HEK293 (cell line): ENCODE measurements at regions not wholly inside any gene's neighbourhood (a gene's known extent, or its start where the extent isn't known, plus 50 kb on each side); places are given as distances from the start of the nearest gene placed in this dataset.
"Not testable (repeated sequence)": the region's sequence is repeated elsewhere in the genome, so short reads cannot be mapped to it uniquely, and the experiment has no call there.

Experiments used
- CTCF ChIP-seq: fragments of 450-650 bp; formaldehyde crosslinking; IDR thresholded peaks from 2 replicates; pipeline ENCODE4 v1.5.1; 2016; ENCODE audit warnings: missing biosample characterization, missing genetic modification characterization
- ELK4 ChIP-seq: IDR thresholded peaks from 2 replicates; pipeline ENCODE4 v1.6.1; 2011; ENCODE audit warnings: mild to moderate bottlenecking, low read depth, low read length, borderline replicate concordance
- MEIS1 ChIP-seq: sonication (generic); formaldehyde crosslinking; IDR thresholded peaks from 2 replicates; pipeline ENCODE4 v1.8.1; 2022; ENCODE audit warnings: missing genetic modification reagents, mild to moderate bottlenecking, borderline replicate concordance
- RBAK ChIP-seq: fragments of 450-650 bp; formaldehyde crosslinking; IDR thresholded peaks from 2 replicates; pipeline ENCODE4 v1.5.1; 2016; ENCODE audit warnings: missing biosample characterization, missing genetic modification characterization
- ZNF274 ChIP-seq, 2 experiments: fragments of 200-500 bp in 1 of 2; fragments of 450-650 bp in 1 of 2; sonication (Bioruptor generic) in 1 of 2; formaldehyde crosslinking in 1 of 2; IDR thresholded peaks; 2 replicates each; pipeline versions ENCODE4 v1.5.1 to v1.6.1; 2014 to 2016; ENCODE audit warnings: borderline replicate concordance in 1 of 2, inconsistent platforms in 1 of 2, low read length in 1 of 2, missing biosample characterization in 1 of 2, missing genetic modification characterization in 1 of 2
- ZNF670 ChIP-seq: fragments of 450-650 bp; formaldehyde crosslinking; IDR thresholded peaks from 2 replicates; pipeline ENCODE4 v1.5.1; 2016; ENCODE audit warnings: missing biosample characterization, missing genetic modification characterization, low read depth
- ZNF785 ChIP-seq: fragments of 450-650 bp; formaldehyde crosslinking; IDR thresholded peaks from 2 replicates; pipeline ENCODE4 v1.5.1; 2016; ENCODE audit warnings: missing biosample characterization, missing genetic modification characterization
- ZNF837 ChIP-seq: fragments of 450-650 bp; formaldehyde crosslinking; IDR thresholded peaks from 2 replicates; pipeline ENCODE4 v1.5.1; 2016; ENCODE audit warnings: missing biosample characterization, missing genetic modification characterization
- TF ChIP-seq, protein P1 (sequence below): fragments of 450-650 bp; formaldehyde crosslinking; IDR thresholded peaks from 2 replicates; pipeline ENCODE4 v1.5.1; 2016; ENCODE audit warnings: missing biosample characterization, missing genetic modification characterization
- TF ChIP-seq, protein P2 (sequence below): fragments of 450-650 bp; formaldehyde crosslinking; conservative IDR thresholded peaks from 2 replicates; pipeline ENCODE4 v1.5.1; 2016; ENCODE audit warnings: low read depth, missing biosample characterization, missing genetic modification characterization

GRCh38 chr12:24619954-24620353, 328.9 kb downstream of the BCAT1 start:
- TF ChIP-seq ELK4; ZNF785 (tag by site-specific recombination); CTCF; ZNF837 (tag by site-specific recombination); RBAK (tag by site-specific recombination); MEIS1 (CRISPR knock-in tag); ZNF670 (tag by site-specific recombination); ZNF274 (IDR thresholded peaks at IDR 0.05; ENCODE audit: low read length); ZNF274 (tag by site-specific recombination; IDR thresholded peaks at IDR 0.05; ENCODE audit: borderline replicate concordance): not testable (repeated sequence)
- TF ChIP-seq, protein P1, sequence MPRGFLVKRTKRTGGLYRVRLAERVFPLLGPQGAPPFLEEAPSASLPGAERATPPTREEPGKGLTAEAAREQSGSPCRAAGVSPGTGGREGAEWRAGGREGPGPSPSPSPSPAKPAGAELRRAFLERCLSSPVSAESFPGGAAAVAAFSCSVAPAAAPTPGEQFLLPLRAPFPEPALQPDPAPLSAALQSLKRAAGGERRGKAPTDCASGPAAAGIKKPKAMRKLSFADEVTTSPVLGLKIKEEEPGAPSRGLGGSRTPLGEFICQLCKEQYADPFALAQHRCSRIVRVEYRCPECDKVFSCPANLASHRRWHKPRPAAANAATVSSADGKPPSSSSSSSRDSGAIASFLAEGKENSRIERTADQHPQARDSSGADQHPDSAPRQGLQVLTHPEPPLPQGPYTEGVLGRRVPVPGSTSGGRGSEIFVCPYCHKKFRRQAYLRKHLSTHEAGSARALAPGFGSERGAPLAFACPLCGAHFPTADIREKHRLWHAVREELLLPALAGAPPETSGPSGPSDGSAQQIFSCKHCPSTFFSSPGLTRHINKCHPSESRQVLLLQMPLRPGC (tag by site-specific recombination), result not testable (repeated sequence)
- TF ChIP-seq, protein P2, sequence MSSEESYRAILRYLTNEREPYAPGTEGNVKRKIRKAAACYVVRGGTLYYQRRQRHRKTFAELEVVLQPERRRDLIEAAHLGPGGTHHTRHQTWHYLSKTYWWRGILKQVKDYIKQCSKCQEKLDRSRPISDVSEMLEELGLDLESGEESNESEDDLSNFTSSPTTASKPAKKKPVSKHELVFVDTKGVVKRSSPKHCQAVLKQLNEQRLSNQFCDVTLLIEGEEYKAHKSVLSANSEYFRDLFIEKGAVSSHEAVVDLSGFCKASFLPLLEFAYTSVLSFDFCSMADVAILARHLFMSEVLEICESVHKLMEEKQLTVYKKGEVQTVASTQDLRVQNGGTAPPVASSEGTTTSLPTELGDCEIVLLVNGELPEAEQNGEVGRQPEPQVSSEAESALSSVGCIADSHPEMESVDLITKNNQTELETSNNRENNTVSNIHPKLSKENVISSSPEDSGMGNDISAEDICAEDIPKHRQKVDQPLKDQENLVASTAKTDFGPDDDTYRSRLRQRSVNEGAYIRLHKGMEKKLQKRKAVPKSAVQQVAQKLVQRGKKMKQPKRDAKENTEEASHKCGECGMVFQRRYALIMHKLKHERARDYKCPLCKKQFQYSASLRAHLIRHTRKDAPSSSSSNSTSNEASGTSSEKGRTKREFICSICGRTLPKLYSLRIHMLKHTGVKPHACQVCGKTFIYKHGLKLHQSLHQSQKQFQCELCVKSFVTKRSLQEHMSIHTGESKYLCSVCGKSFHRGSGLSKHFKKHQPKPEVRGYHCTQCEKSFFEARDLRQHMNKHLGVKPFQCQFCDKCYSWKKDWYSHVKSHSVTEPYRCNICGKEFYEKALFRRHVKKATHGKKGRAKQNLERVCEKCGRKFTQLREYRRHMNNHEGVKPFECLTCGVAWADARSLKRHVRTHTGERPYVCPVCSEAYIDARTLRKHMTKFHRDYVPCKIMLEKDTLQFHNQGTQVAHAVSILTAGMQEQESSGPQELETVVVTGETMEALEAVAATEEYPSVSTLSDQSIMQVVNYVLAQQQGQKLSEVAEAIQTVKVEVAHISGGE (tag by site-specific recombination), result not testable (repeated sequence)
